Thyroid gland (tissue), 4 donors: ENCODE measurements at regions not wholly inside any gene's neighbourhood (a gene's known extent, or its start where the extent isn't known, plus 50 kb on each side); places are given as distances from the start of the nearest gene placed in this dataset.
"Not testable (repeated sequence)": the region's sequence is repeated elsewhere in the genome, so short reads cannot be mapped to it uniquely, and the experiment has no call there.

ENCODE experiments used
- CTCF ChIP-seq, 6 experiments: fragments of 200-600 bp in 3 of 6; fragments of 450-650 bp in 3 of 6; sonication (generic) in 3 of 6; IDR thresholded peaks; one replicate each; pipeline ENCODE4 v1.5.1; 2016 to 2019; ENCODE audit warnings: antibody characterized with exemption in 6 of 6, mild to moderate bottlenecking in 2 of 6, inconsistent platforms in 1 of 6, moderate library complexity in 1 of 6
- POLR2A ChIP-seq, 2 donors: fragments of 450-650 bp; IDR thresholded peaks; one replicate each; pipeline ENCODE4 v1.6.1; 2017; ENCODE audit warnings: antibody characterized with exemption in 2 of 2, mild to moderate bottlenecking in 2 of 2, moderate library complexity in 1 of 2

- TF ChIP-seq CTCF, POLR2A (IDR thresholded peaks at IDR 0.05): not testable (repeated sequence)
Measured at GRCh38 chr15:20256394-20256793, 285.2 kb downstream of the GOLGA6L6 start.
